ENCODE measurements at regions not wholly inside any gene's neighbourhood (a gene's known extent, or its start where the extent isn't known, plus 50 kb on each side); places are given as distances from the start of the nearest gene placed in this dataset.

DNA sequence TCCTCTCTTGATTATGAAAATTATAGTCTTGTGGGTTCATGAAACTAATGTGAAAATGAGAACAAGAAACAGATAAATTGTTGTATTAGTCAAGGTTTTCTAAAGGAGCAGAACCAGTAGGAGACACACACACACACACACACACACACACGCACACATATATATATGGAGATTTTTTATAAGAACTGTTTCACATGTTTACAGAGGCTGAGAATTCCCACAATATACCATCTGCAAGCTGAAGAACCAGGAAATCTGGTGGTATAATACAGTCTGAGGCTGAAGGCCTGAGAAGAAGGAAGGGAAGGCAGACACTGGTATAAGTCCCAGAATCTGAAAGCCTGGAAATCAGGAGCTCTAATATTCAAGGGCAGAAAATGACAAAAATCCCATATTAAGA is 70.9 kb upstream of the RGS18 start:
- no peak overlapping the region for H3K9ac ChIP-seq (ENCODE audit: low read depth, low read length)
- H3K23ac ChIP-seq (ENCODE audit: low read depth, low read length): no peak overlapping the region
- H3K27ac ChIP-seq (ENCODE audit: insufficient read depth, low read length): no peak overlapping the region
- no TSS peak for BruUV-seq (replicated peaks)
- TF ChIP-seq, protein P1, sequence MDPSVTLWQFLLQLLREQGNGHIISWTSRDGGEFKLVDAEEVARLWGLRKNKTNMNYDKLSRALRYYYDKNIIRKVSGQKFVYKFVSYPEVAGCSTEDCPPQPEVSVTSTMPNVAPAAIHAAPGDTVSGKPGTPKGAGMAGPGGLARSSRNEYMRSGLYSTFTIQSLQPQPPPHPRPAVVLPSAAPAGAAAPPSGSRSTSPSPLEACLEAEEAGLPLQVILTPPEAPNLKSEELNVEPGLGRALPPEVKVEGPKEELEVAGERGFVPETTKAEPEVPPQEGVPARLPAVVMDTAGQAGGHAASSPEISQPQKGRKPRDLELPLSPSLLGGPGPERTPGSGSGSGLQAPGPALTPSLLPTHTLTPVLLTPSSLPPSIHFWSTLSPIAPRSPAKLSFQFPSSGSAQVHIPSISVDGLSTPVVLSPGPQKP (IDR thresholded peaks at IDR 0.05; ENCODE audit: borderline replicate concordance, low read depth, low read length): no peak
- intact Hi-C loops (cut with micrococcal nuclease) (no loop called here), in situ Hi-C loops (cut with MboI; ENCODE audit: low sequenced_read_pairs) (no loop called here), dilution Hi-C loops (cut with HindIII; ENCODE audit: low sequenced_read_pairs, unreplicated experiment) (no loop called here)
- H2AK9ac ChIP-seq (replicated peaks; ENCODE audit: low read depth, low read length, poor library complexity): no peak overlapping the region
- H4K91ac ChIP-seq (ENCODE audit: insufficient read depth, low read depth, low read length): no peak overlapping the region
- peak overlapping the region; percentile 13; the same call in 1 of the 2 replicates for H3K18ac ChIP-seq (ENCODE audit: low read depth, low read length)
- no peak overlapping the region for H2BK120ac ChIP-seq (ENCODE audit: low read depth, low read length)
- no peak overlapping the region for H4K8ac ChIP-seq (ENCODE audit: low read depth in 2 of 2, low read length in 2 of 2)
- 0 out of 2 replicates have a peak, but pooled peaks cover 2% of the 10 kb centered on the region for H3K4me1 ChIP-seq (ENCODE audit: control insufficient read depth, insufficient read depth, low read length)
- no peak overlapping the region for H2AK5ac ChIP-seq (ENCODE audit: low read depth, low read length)
- CTCF ChIA-PET: interaction anchor here (0.9 kb wide), 1 partner anchor 15 kb away, joined by 3 read pairs; no protein-coding TSS in a partner anchor
- no peak overlapping the region for H3K4ac ChIP-seq (ENCODE audit: low read depth, low read length)
- H3K36me3 ChIP-seq (ENCODE audit: control insufficient read depth, insufficient read depth, low read length): no peaks in the 10 kb centered on the region
- POLR2A ChIA-PET (ENCODE audit: unreplicated experiment): no interaction called here
- H3K14ac ChIP-seq (replicated peaks; ENCODE audit: low read depth, low read length): no peak overlapping the region
- no peak overlapping the region for H3K56ac ChIP-seq (ENCODE audit: extremely low read depth, insufficient read depth, low read length)
- H2BK15ac ChIP-seq (ENCODE audit: low read depth, low read length): no peak overlapping the region
- no peaks in the 10 kb centered on the region for H3K9me3 ChIP-seq (ENCODE audit: control insufficient read depth, insufficient read depth, low read length)
- H3K4me2 ChIP-seq (ENCODE audit: low read depth, low read length): no peak overlapping the region
- H4K5ac ChIP-seq (ENCODE audit: low read depth, low read length): no peak overlapping the region
- no peak overlapping the region for H2AFZ ChIP-seq (replicated peaks; ENCODE audit: low read length, poor library complexity)
- no CpG with 5 or more reads among the region's 1 CpG for WGBS, 2 experiments (ENCODE audit: extremely low coverage in 2 of 2, insufficient read length in 1 of 2)
- ATAC-seq (ENCODE audit: low read depth): no peak
- no peak overlapping the region for H2BK20ac ChIP-seq (ENCODE audit: low read depth, low read length)
- H2BK5ac ChIP-seq (ENCODE audit: low read depth, low read length, poor library complexity, severe bottlenecking): no peak overlapping the region
- no peak for DNase-seq
- no peaks in the 10 kb centered on the region for H3K79me1 ChIP-seq (ENCODE audit: low read depth in 1 of 2, low read length in 2 of 2)
- H4K20me1 ChIP-seq (ENCODE audit: insufficient read depth, low read length): no peaks in the 10 kb centered on the region
- H3K27me3 ChIP-seq (ENCODE audit: control insufficient read depth, insufficient read depth, low read length): no peaks in the 10 kb centered on the region
- no peaks in the 10 kb centered on the region for H3K9me1 ChIP-seq (ENCODE audit: insufficient read depth, low read length)
- H3K4me3 ChIP-seq (ENCODE audit: insufficient read depth, low read depth, low read length): no peak overlapping the region

Data from IMR-90 (cell line).